ENCODE measurements at regions not wholly inside any gene's neighbourhood (a gene's known extent, or its start where the extent isn't known, plus 50 kb on each side); places are given as distances from the start of the nearest gene placed in this dataset.

GRCh38 chr11:20221566-20221965 is 61.3 kb upstream of the DBX1 start:
- ATAC-seq = no peak
- no peak for TF ChIP-seq PPARA (CRISPR knock-in tag; IDR thresholded peaks at IDR 0.05; ENCODE audit: borderline replicate concordance)
- no peak for TF ChIP-seq ARNTL (CRISPR knock-in tag; IDR thresholded peaks at IDR 0.05; ENCODE audit: borderline replicate concordance, low read depth)
- no peak for TF ChIP-seq ESRRG (CRISPR knock-in tag; IDR thresholded peaks at IDR 0.05)
- no peak for TF ChIP-seq ZFP30 (CRISPR knock-in tag; IDR thresholded peaks at IDR 0.05)
- TF ChIP-seq ZNF70 (CRISPR knock-in tag; IDR thresholded peaks at IDR 0.05) = no peak
- TF ChIP-seq CSRNP3 (CRISPR knock-in tag; IDR thresholded peaks at IDR 0.05) = no peak
- TF ChIP-seq ISL1 (CRISPR knock-in tag; IDR thresholded peaks at IDR 0.05) = no peak
- TF ChIP-seq TSHZ2 (CRISPR knock-in tag; IDR thresholded peaks at IDR 0.05) = no peak
- no peak for TF ChIP-seq PATZ1 (CRISPR knock-in tag; IDR thresholded peaks at IDR 0.05; ENCODE audit: borderline replicate concordance)
- TF ChIP-seq CSDC2 (CRISPR knock-in tag; IDR thresholded peaks at IDR 0.05) = no peak
- no peak for TF ChIP-seq ZNF565 (CRISPR knock-in tag; conservative IDR thresholded peaks at IDR 0.05; ENCODE audit: low read depth)
- no peak for TF ChIP-seq ZFP3 (CRISPR knock-in tag; IDR thresholded peaks at IDR 0.05)
- TF ChIP-seq GLIS3 (CRISPR knock-in tag; IDR thresholded peaks at IDR 0.05) = no peak
- no peak for TF ChIP-seq POU6F1 (CRISPR knock-in tag; IDR thresholded peaks at IDR 0.05; ENCODE audit: borderline replicate concordance, low read depth)
- TF ChIP-seq CREB5 (CRISPR knock-in tag; IDR thresholded peaks at IDR 0.05; ENCODE audit: low read depth) = no peak
- no peak for TF ChIP-seq TCF4 (CRISPR knock-in tag; IDR thresholded peaks at IDR 0.05; ENCODE audit: borderline replicate concordance)
- TF ChIP-seq BACH2 (CRISPR knock-in tag; IDR thresholded peaks at IDR 0.05; ENCODE audit: borderline replicate concordance) = no peak
- TF ChIP-seq TOX (CRISPR knock-in tag; IDR thresholded peaks at IDR 0.05; ENCODE audit: borderline replicate concordance) = no peak
- no peak for TF ChIP-seq ZNF8 (CRISPR knock-in tag; IDR thresholded peaks at IDR 0.05)

- no peak for TF ChIP-seq ZNF565 (CRISPR knock-in tag; conservative IDR thresholded peaks at IDR 0.05; ENCODE audit: low read depth)
- no peak for ATAC-seq
Measured at GRCh38 chr11:20213790-20214189, 53.5 kb upstream of the DBX1 start.

GRCh38 chr11:20211691-20212090 is 51.4 kb upstream of the DBX1 start:
- ATAC-seq = no peak
- TF ChIP-seq BACH2 (CRISPR knock-in tag; IDR thresholded peaks at IDR 0.05; ENCODE audit: borderline replicate concordance) (no peak), CREB5 (CRISPR knock-in tag; IDR thresholded peaks at IDR 0.05; ENCODE audit: low read depth) (no peak), TSHZ2 (CRISPR knock-in tag; IDR thresholded peaks at IDR 0.05) (no peak)

Data from SK-N-SH treated with all-trans-retinoic acid at 6 μM for 48 hours (cell line).